ENCODE measurements at regions not wholly inside any gene's neighbourhood (a gene's known extent, or its start where the extent isn't known, plus 50 kb on each side); places are given as distances from the start of the nearest gene placed in this dataset.
"Not testable (repeated sequence)": the region's sequence is repeated elsewhere in the genome, so short reads cannot be mapped to it uniquely, and the experiment has no call there.

DNA sequence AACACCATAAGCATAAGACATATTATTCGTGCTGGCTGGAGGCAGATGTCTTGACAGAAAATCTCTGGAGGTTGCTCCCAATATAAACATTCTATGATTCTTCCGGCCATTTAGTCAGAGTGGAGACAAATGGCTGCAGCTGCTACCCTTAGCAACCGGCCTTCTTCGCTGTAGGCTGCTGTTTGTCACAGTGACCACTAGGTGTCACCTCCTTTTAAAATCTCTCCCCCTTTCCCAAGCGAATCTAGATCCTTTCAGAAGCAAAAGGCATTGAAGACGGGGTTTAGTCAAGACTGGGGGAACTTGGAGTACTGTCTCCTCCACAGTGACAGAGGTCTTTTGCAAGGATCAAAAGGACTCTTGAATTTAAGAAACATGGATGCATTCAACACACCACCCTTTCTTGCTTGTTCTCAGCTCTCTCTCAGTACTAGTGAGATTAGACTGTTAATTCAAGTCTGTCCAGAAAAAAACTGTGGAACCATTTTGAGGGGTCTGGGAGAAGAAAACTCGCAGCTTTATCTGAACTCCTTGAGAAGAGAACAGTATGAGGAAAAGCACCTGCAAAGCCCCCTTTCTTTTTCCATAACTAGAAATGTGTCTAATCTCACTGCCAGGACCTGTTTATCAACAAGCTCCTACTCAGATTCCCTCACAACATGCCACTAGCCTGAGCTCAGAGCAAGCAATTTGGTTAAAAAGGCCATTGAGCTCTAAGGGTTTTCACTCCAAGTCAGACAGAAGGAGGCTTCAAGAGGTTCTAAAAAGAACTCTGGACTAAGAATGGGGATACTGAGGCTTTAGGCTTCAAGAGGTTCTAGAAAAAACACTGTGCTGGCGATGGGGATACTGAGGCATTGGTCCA lies 408.3 kb upstream of the PLXNA2 start:
- peak; percentile 96 for DNase-seq

GRCh38 chr1:208653426-208653825 lies 409.2 kb upstream of the PLXNA2 start:
- DNase-seq = no peak

DNA sequence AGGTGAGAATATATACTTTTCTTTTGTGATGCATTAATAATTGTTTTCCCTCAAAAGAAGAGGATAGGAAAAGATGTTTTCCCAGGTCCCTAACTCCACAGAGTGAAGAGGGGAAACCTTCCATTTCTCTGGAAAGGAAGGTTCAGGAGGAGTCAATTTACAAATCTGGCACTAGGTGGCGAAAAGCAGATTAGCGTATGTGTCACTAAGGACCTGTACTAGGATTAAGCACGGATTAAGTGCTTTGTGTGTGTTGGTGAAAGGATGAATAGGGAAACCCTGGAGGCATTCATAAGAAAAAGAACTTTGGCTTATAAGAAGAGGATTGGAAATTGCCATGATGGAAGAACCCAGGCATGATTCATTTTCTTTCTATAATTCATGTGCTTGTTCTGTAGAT lies 410.1 kb upstream of the PLXNA2 start:
- DNase-seq = peak; percentile 65

DNA sequence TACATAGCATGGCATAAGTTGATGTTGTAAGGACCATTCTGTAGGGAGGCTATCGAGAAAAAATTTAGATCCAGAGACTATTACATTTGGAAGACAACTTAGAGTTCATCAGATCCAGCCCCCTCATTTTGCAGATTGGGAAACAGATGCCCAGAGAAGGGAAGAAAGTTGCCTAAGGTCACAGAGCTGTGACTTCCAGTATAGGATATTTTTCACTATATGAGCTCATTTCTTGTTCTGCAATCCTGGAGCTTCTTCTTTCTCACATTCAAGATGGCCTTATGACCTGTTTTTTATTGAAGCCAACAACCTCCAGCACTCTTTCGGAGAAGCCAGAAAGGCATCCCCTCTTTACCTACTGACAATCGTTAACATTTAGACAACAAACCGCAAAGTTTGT lies 421.8 kb upstream of the PLXNA2 start:
- DNase-seq = no peak

GRCh38 chr1:208668991-208669390 lies 424.8 kb upstream of the PLXNA2 start:
- no peak for DNase-seq

GRCh38 chr1:208670778-208671177 lies 426.6 kb upstream of the PLXNA2 start:
- DNase-seq = no peak

- DNase-seq = no peak
These were observed 437.9 kb upstream of the PLXNA2 start for GRCh38 chr1:208681878-208682663.

GRCh38 chr1:208682664-208683013 lies 438.5 kb upstream of the PLXNA2 start:
- no peak for DNase-seq

- DNase-seq = no peak
These were observed 439.0 kb upstream of the PLXNA2 start for GRCh38 chr1:208683141-208683540.

GRCh38 chr1:208684192-208684591 lies 440.0 kb upstream of the PLXNA2 start:
- no peak for DNase-seq

DNA sequence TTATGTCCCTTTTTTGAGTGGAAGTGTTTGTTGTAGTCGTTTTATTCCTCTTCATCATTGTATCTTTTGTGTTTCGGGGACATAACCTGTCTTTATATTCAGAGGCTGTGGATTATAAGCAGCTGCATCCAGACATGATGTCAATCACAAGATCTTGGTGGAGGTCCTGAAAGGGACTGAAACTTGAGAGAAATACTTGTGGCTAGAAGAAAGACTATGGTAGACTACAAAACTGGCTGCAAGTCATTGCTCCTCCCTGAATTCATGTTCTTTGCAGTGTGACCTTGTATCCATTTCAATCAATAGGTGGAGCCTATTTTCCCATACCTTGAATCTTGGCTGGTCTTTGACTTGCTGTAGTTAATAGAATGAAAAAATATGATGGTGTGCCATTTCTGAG lies 442.4 kb upstream of the PLXNA2 start:
- no peak for DNase-seq

- DNase-seq = no peak
These were observed 444.6 kb upstream of the PLXNA2 start for GRCh38 chr1:208688656-208689315.

DNA sequence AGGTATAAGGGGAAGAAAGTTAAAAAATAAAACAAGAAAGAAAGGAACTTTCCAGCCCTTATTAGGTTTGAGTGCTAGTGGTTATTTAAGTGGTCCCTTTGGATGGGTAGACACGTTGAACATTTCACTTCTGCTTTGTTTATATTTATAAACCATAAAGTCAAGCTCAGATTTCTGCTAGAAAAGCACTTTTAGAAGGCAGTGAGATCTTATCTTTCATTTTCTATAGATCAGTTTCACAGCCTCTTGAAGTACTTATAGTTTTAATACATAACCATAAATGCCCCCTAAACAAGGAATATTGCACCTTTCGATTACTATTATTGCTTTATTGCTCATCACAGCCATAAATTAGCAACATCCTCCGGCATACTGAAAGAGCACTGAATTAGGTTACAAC lies 446.8 kb upstream of the PLXNA2 start:
- no peak for DNase-seq

GRCh38 chr1:208709981-208710380 lies 465.8 kb upstream of the PLXNA2 start:
- no peak for DNase-seq

- no peak for DNase-seq
These were observed 470.1 kb upstream of the PLXNA2 start for GRCh38 chr1:208714323-208714722.

GRCh38 chr1:208717525-208717924 lies 473.3 kb upstream of the PLXNA2 start:
- DNase-seq = no peak

DNA sequence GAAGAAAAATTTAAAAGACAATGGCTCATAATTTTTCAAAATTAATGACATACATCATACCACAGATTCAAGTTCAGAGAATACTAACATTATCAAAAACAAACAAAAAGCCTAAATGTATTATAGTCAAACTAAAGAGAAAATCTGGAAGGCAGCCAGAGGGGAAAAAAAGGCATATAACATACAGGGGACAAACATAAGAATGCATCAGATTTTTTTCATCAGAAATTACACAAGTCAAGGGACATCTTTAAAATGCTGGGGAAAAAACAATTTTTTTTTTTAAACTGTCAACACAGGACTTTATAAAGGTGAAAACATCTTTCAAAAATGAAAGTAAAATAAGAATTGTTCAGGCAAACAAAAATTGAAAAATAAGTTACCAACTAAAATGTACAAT lies 478.4 kb upstream of the PLXNA2 start:
- DNase-seq = no peak

GRCh38 chr1:208724079-208724478 lies 479.9 kb upstream of the PLXNA2 start:
- DNase-seq = no peak

DNA sequence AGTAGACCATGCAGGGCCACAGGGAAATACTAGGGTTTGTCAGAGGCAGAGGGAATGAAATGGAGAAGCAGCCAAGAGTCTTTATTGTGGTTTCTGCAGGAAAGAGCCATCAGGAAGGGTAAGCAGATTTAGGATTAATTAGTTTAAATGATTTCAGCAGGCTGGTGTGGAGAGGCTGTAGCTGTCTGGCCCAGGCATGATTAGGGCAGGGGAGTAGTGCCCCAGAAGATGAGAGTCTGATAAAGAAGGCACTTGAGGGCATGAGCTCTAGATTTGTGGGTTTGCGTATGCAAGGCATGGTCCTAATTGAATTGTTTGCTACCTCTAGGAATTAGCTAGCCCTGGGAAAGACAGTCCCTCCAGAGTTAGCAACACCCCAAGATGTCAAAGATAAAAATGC lies 484.6 kb upstream of the PLXNA2 start:
- DNase-seq = no peak

- peak; percentile 99 for DNase-seq
These were observed 488.0 kb upstream of the PLXNA2 start for GRCh38 chr1:208731981-208732821.

- no peak for DNase-seq
These were observed 493.0 kb upstream of the PLXNA2 start for GRCh38 chr1:208737161-208737560.

- no peak for DNase-seq
These were observed 493.7 kb upstream of the PLXNA2 start for GRCh38 chr1:208737922-208738321.

- DNase-seq = not testable (repeated sequence)
These were observed 495.5 kb upstream of the PLXNA2 start for GRCh38 chr1:208739636-208740035.
